Astrocyte (in vitro differentiated cells and primary cell): ENCODE measurements at regions not wholly inside any gene's neighbourhood (a gene's known extent, or its start where the extent isn't known, plus 50 kb on each side); places are given as distances from the start of the nearest gene placed in this dataset.

Source experiments
- CTCF ChIP-seq: IDR thresholded peaks from 2 replicates; pipeline ENCODE4 v1.5.1; 2011; ENCODE audit warnings: low read depth, mild to moderate bottlenecking, inconsistent platforms, low read length, moderate library complexity; ENCODE audit not compliant: insufficient read depth
- EZH2 ChIP-seq: IDR thresholded peaks from 2 replicates; pipeline ENCODE4 v1.6.1; 2012; ENCODE audit warnings: mild to moderate bottlenecking, low read length, inconsistent platforms; ENCODE audit not compliant: insufficient read depth

GRCh38 chr2:8590938-8591337 is 90.9 kb upstream of the ID2 start:
- no peak for TF ChIP-seq CTCF
- no peak for TF ChIP-seq EZH2
